GM19438 (cell line): ENCODE measurements at regions not wholly inside any gene's neighbourhood (a gene's known extent, or its start where the extent isn't known, plus 50 kb on each side); places are given as distances from the start of the nearest gene placed in this dataset.
"Not testable (repeated sequence)": the region's sequence is repeated elsewhere in the genome, so short reads cannot be mapped to it uniquely, and the experiment has no call there.

Experiments used
- ATAC-seq: cut with Tn5 transposase; IDR thresholded peaks from one replicate; pipeline ENCODE4 v1.9.1; 2021; ENCODE audit warnings: low read depth; ENCODE audit not compliant: unreplicated experiment

GRCh38 chr17:26936645-26937044, 357.3 kb upstream of the WSB1 start:
- not testable (repeated sequence) for ATAC-seq

GRCh38 chr17:26937750-26938322, 356.1 kb upstream of the WSB1 start:
- not testable (repeated sequence) for ATAC-seq

DNA sequence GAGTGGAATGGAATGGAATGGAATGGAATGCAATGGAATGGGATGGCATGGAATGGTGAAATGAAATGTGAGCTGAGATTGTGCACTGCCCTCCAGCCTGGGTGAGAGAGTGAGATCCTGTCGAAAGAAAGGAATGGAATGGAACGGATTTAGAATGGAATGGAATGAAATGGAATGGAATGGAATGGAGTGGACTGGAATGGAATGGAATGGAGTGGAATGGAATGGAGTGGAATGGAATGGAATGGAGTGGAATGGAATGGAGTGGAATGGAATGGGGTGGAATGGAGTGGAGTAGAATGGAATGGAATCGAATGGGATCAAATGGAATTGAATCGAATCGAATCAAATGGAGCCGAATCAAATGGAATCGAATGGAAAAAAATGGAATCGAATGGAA, 354.2 kb upstream of the WSB1 start:
- ATAC-seq: not testable (repeated sequence)

DNA sequence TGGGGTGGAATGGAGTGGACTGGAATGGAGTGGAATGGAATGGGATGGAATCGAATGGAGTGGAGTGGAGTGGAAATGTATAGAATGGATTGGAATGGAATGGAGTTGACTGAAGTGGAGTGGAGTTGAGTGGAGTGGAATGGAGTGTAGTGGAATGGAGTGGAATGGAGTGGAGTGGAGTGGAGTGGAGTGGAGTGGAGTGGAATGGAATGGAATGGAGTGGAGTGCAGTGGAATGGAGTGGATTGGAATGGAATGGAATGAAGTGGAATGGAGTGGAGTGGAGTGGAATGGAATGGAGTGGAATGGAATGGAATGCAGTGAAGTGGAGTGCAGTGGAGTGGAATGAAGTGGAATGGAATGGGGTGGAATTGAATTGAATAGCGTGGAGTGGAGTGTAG, 353.3 kb upstream of the WSB1 start:
- not testable (repeated sequence) for ATAC-seq

DNA sequence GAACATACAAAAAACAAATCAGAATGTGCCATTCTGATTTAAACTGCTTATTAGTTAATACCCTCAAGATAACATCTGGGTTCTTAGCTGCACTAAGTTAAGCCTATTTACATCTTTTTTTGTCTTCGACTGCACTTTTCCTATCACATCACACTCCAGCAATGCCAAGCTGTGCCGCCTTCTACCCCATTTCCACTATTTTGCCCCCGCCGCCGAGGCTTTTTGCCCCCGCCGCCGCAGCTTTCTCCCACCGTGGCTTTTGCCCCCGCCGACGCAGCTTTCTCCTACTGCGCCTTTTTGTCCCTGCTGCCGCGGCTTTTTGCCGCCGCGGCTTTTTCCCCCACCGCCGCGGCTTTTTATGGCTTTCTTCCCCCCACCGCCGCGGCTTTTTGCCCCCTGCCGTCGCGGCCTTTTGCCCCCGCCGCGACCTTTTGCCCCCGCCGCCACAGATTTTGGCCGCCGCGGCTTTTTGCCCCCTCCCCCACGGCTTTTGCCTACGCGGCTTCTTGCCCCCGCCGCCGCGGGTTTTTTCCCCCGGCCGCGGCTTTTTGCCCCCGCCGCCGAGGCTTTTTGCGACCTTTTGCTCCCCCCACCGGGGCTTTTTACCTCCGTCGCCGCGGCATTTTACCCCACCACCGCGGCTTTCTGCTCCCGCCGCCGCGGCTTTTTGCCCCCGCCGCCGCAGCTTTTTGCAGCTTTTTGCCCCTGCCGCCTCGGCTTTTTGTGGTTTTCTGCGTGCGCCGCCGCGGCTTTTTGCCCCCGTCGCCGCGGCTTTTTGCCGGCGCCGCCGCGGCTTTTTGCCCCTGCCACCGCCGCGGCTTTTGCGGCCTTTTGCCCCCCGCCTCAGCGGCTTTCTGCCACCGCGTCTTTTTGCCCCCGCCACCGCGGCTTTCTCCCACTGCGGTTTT, 331.4 kb upstream of the WSB1 start:
- ATAC-seq: no peak

GRCh38 chr17:26963163-26963503, 330.8 kb upstream of the WSB1 start:
- no peak for ATAC-seq

- ATAC-seq: not testable (repeated sequence)
Observed at GRCh38 chr17:26965898-26966624, 327.9 kb upstream of the WSB1 start.

GRCh38 chr17:26966625-26967179, 327.2 kb upstream of the WSB1 start:
- ATAC-seq: not testable (repeated sequence)

DNA sequence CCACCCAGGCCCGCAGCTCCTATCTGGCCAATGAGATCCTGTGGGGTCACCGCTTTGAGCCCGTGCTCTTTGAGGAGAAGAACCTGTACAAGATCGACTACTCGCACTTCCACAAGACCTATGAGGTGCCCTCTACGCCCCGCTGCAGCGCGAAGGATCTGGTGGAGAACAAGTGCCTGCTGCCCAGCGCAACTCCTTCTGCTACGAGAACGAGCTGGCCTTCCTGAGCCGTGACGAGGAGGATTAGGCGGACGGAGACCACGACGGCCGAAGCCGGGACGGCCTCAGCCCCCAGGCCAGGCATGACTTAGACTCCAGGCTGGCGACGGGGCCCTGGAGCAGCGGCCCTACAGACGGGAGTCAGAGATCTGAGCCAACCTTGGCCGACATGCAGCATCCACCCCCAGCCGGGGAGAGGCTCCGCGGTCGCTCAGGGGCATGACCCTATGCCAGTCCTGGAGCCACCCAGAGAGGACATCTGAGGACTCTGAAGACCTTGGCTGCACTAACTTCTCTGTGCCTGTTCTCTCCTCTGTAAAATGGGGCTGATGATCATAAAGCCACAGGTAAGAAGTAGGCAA, 312.0 kb upstream of the WSB1 start:
- not testable (repeated sequence) for ATAC-seq

DNA sequence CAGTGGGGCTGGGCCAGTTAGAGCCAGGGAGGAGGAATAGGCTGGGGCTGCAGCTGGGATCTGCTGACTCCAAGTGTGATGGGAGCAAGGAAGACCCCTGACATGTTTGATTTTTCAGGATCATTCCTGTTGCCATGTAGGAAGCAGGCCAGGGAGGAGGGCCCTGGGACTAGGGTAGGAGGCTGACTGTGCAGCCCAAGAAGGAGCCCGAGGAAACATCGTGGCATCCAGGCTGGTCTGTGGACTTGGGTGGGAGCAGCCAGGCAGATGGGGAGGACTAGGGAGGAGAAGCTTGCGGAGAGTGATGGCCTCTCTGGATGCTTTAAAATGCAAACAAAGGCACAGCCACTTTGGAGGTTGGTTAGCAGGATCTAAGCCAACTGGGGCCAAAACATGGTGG, 311.4 kb upstream of the WSB1 start:
- not testable (repeated sequence) for ATAC-seq

DNA sequence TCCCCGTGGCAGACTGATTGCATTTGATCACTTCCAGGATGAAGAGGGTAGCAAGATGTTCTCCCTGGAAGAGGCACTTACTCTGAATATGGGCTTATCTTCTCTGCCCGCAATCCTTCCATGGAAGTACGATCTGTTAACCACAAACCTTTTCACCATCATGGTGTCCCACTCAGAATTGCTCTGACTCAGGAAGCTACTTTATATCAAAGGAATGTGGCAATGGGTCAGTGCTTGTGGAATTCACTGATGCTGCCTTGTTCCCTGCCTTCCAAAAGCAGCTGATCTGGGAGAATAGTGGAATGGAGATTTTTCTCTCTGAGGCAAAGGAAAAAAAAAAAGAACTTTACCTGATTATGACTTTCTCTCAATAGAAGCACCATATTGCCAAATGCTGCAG, 306.1 kb upstream of the WSB1 start:
- ATAC-seq: not testable (repeated sequence)

- ATAC-seq: not testable (repeated sequence)
Observed at GRCh38 chr17:26994648-26995047, 299.3 kb upstream of the WSB1 start.

GRCh38 chr17:26996146-26996916, 297.6 kb upstream of the WSB1 start:
- not testable (repeated sequence) for ATAC-seq

GRCh38 chr17:27007734-27008531, 286.0 kb upstream of the WSB1 start:
- ATAC-seq: not testable (repeated sequence)

DNA sequence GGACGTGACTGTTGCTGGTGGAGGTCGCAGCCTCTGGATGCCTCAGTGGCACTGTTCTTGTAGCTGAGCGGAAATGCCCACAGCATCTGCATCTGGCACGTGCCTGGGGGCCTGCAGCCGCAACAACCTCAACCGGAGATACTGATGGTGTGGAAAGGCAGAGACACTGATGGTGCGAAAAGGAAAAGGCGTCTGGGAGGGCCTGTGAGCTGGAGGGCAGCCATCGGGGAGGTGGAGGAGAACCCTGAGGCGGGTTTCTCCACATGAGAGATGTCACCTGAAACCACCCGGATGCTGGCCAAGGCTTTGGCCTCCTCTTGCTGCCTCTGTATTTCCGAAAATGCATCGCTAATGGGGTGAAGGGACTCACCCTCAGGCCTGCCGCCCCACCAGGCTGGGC, 284.8 kb upstream of the WSB1 start:
- no peak for ATAC-seq

DNA sequence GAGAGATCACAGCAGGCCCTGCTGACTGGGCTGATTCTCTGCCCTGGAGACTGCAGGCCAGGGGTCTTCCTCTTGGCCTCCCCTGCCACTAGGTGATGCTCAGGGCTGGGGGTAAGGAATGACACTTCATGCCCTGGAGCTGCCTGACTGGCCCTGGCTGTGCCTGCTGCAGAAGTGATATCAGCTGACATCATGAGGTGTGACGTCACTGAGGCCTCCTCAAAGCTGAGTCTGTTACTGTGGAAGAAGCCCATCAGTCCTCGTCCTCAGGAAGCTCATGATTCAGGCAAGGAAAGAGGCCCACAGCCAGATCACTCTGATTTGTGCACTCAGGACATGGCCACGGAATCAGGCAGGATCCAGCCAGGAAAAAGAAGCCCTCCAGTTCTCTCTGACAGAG, 283.8 kb upstream of the WSB1 start:
- ATAC-seq: not testable (repeated sequence)

DNA sequence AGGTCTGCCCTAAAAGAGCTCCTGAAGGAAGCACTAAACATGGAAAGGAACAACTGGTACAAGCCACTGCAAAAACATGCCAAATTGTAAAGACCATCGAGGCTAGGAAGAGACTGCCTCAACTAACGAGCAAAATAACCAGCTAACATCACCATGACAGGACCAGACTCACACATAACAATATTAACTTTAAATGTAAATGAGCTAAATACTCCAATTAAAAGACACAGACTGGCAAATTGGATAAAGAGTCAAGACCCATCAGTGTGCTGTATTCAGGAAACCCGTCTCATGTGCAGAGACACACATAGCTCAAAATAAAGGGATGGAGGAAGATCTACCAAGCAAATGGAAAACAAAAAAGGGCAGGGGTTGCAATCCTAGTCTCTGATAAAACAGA, 263.4 kb upstream of the WSB1 start:
- ATAC-seq: not testable (repeated sequence)

DNA sequence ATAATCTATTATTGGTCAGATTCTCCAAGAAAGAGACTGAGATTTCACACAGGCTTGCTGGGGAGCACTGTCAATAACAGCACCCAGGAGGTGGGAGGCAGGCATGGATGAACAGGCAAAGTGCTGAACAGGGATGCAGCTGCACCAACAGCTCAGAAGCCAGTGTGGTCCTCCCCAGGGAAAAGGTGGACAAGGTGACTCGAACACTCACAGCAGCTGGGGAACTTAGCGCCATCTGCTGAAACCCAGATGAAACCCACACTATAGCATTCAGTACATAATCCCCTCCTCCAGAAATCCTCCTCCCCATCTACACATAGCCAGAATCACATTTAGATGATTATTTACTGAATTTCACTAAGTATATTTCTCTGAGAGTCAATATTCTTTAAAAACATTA, 255.2 kb upstream of the WSB1 start:
- ATAC-seq: no peak

- not testable (repeated sequence) for ATAC-seq
Observed at GRCh38 chr17:27045039-27045438, 248.9 kb upstream of the WSB1 start.
